Transverse colon (tissue), 4 donors: ENCODE measurements at regions not wholly inside any gene's neighbourhood (a gene's known extent, or its start where the extent isn't known, plus 50 kb on each side); places are given as distances from the start of the nearest gene placed in this dataset.

ENCODE experiments used
- DNase-seq: peaks from one replicate; pipeline ENCODE4 v3.0.0-alpha.2; 2019
- H3K27ac ChIP-seq, 4 donors: fragments of 200-600 bp; sonication (generic); 2 replicates each; pipeline ENCODE4 v1.5.1; 2016 to 2018; ENCODE audit warnings: inconsistent platforms in 4 of 4
- H3K27me3 ChIP-seq: fragments of 200-600 bp; sonication (generic); 2 replicates; pipeline ENCODE4 v1.5.1; 2017; ENCODE audit warnings: inconsistent platforms
- H3K36me3 ChIP-seq, 4 donors: fragments of 200-600 bp; sonication (generic); 2 replicates each; pipeline ENCODE4 v1.5.1; 2017 to 2019; ENCODE audit warnings: inconsistent platforms in 4 of 4
- H3K4me1 ChIP-seq, 4 donors: fragments of 200-600 bp; sonication (generic); 2 replicates each; pipeline ENCODE4 v1.5.1; 2017 to 2020; ENCODE audit warnings: inconsistent platforms in 4 of 4
- H3K4me3 ChIP-seq, 4 donors: fragments of 200-600 bp; sonication (generic); 1 replicate in 1 of 4; 2 replicates in 3 of 4; pipeline versions ENCODE4 v1.5.1 to v1.6.1; 2017 to 2019; ENCODE audit warnings: inconsistent platforms in 4 of 4
- H3K9me3 ChIP-seq, 2 donors: fragments of 200-600 bp; sonication (generic); 2 replicates each; pipeline ENCODE4 v1.5.1; 2017 to 2019; ENCODE audit warnings: inconsistent platforms in 2 of 2
- CTCF ChIP-seq, 5 experiments: fragments of 200-600 bp in 3 of 5; fragments of 450-650 bp in 2 of 5; sonication (generic) in 3 of 5; IDR thresholded peaks; 1 replicate in 2 of 5; 2 replicates in 3 of 5; pipeline ENCODE4 v1.5.1; 2016 to 2017; ENCODE audit warnings: antibody characterized with exemption in 5 of 5, inconsistent platforms in 3 of 5, mild to moderate bottlenecking in 2 of 5, moderate library complexity in 1 of 5
- EP300 ChIP-seq: sonication (generic); formaldehyde crosslinking; IDR thresholded peaks from one replicate; pipeline ENCODE4 v1.6.1; 2017; ENCODE audit warnings: antibody characterized with exemption, low read depth
- POLR2A ChIP-seq: fragments of 450-650 bp; IDR thresholded peaks from one replicate; pipeline ENCODE4 v1.6.1; 2016; ENCODE audit warnings: antibody characterized with exemption, mild to moderate bottlenecking, moderate library complexity
- POLR2AphosphoS5 ChIP-seq, 3 donors: sonication (generic); formaldehyde crosslinking; IDR thresholded peaks; one replicate each; pipeline ENCODE4 v1.6.1; 2016; ENCODE audit warnings: antibody characterized with exemption in 3 of 3
- WGBS, 2 donors: methylation state at CpG; one replicate each; pipeline ENCODE4 v1.1.5; 2018; ENCODE audit warnings: low coverage in 1 of 2; 5-methylcytosine and 5-hydroxymethylcytosine counted together
- in situ Hi-C, 4 donors: fragments of 200-750 bp; cut with MboI; loops; one replicate each; pipeline versions ENCODE4 v1.15.0 to v1.15.1; 2017; ENCODE audit warnings: low sequenced_read_pairs in 3 of 4, low pct_ligation_motif_present in 1 of 4, low pct_unique_long_range_greater_than_20kb in 1 of 4
- intact Hi-C: fragments of 100-400 bp; cut with DNase I; formaldehyde crosslinking; loops from one replicate; pipeline ENCODE4 v1.15.1; 2023; ENCODE audit warnings: low total_unique reads

- no peak overlapping the region for H3K4me3 ChIP-seq
- H3K27me3 ChIP-seq, result no peaks in the 10 kb centered on the region
- no peaks in the 10 kb centered on the region for H3K36me3 ChIP-seq
- TF ChIP-seq POLR2AphosphoS5 (IDR thresholded peaks at IDR 0.05) (no peak), EP300 (no peak), CTCF (IDR thresholded peaks at IDR 0.05) (no peak), POLR2A (no peak)
- in situ Hi-C loops, result no loop called here
- 83% methylated on average over 1 of the region's 1 CpG for WGBS, 2 donors
- no peak overlapping the region for H3K27ac ChIP-seq
- DNase-seq, result no peak
- no peaks in the 10 kb centered on the region for H3K4me1 ChIP-seq
- intact Hi-C loops, result no loop called here
- H3K9me3 ChIP-seq, result no peaks in the 10 kb centered on the region
These were observed 114.2 kb upstream of the KLHL29 start for GRCh38 chr2:23270810-23271209.

- 82 to 93% methylated on average over 4 of the region's 4 CpGs for WGBS, 2 donors
- in situ Hi-C loops, result no loop called here
These were observed 113.7 kb upstream of the KLHL29 start for GRCh38 chr2:23271230-23271629.

GRCh38 chr2:23273786-23274185 lies 111.2 kb upstream of the KLHL29 start:
- no peaks in the 10 kb centered on the region for H3K9me3 ChIP-seq
- intact Hi-C loops (no loop called here), in situ Hi-C loops (no loop called here)
- H3K4me3 ChIP-seq, result no peak overlapping the region
- no peak for DNase-seq
- 82 to 93% methylated on average over 3 of the region's 3 CpGs for WGBS, 2 donors
- no peaks in the 10 kb centered on the region for H3K4me1 ChIP-seq
- no peak overlapping the region for H3K27ac ChIP-seq
- H3K36me3 ChIP-seq, result no peaks in the 10 kb centered on the region
- no peaks in the 10 kb centered on the region for H3K27me3 ChIP-seq
- TF ChIP-seq POLR2A, result no peak
- no peak for TF ChIP-seq POLR2AphosphoS5 (IDR thresholded peaks at IDR 0.05)
- TF ChIP-seq EP300, result no peak
- TF ChIP-seq CTCF (IDR thresholded peaks at IDR 0.05), result no peak

More at GRCh38 chr2:23271230-23271629, 113.7 kb upstream of the KLHL29 start:
- Histone ChIP-seq H3K4me1 (no peaks in the 10 kb centered on the region), H3K27ac (no peak overlapping the region), H3K36me3 (no peaks in the 10 kb centered on the region), H3K27me3 (no peaks in the 10 kb centered on the region), H3K4me3 (no peak overlapping the region), H3K9me3 (no peaks in the 10 kb centered on the region)
- intact Hi-C loops, result no loop called here
- no peak for DNase-seq
- TF ChIP-seq EP300 (no peak), POLR2AphosphoS5 (IDR thresholded peaks at IDR 0.05) (no peak), POLR2A (no peak), CTCF (IDR thresholded peaks at IDR 0.05) (no peak)

- H3K4me3 ChIP-seq, result no peak overlapping the region
- intact Hi-C loops, result no loop called here
- no peak for TF ChIP-seq POLR2A
- no peak for TF ChIP-seq POLR2AphosphoS5 (IDR thresholded peaks at IDR 0.05)
- TF ChIP-seq EP300, result no peak
- no peak for TF ChIP-seq CTCF (IDR thresholded peaks at IDR 0.05)
- no peaks in the 10 kb centered on the region for H3K4me1 ChIP-seq
- H3K27ac ChIP-seq, result no peak overlapping the region
- no peaks in the 10 kb centered on the region for H3K27me3 ChIP-seq
- H3K36me3 ChIP-seq, result no peaks in the 10 kb centered on the region
- in situ Hi-C loops, result no loop called here
- DNase-seq, result no peak
- 80 to 85% methylated on average over 1 to 2 of the region's 2 CpGs for WGBS, 2 donors
- H3K9me3 ChIP-seq, result no peaks in the 10 kb centered on the region
These were observed 104.6 kb upstream of the KLHL29 start for GRCh38 chr2:23280401-23280800.
